BLaER1 treated with 17β-estradiol and CSF1 and Interleukin-3, amounts not matched to agents 10 nM and 100 nM (cell line): ENCODE measurements at regions not wholly inside any gene's neighbourhood (a gene's known extent, or its start where the extent isn't known, plus 50 kb on each side); places are given as distances from the start of the nearest gene placed in this dataset.
"Not testable (repeated sequence)": the region's sequence is repeated elsewhere in the genome, so short reads cannot be mapped to it uniquely, and the experiment has no call there.

Experiments
- H3K27ac ChIP-seq, 11 experiments: shearing (Covaris generic); formaldehyde crosslinking; 2 replicates each; pipeline ENCODE4 v1.8.1; 2022
- H3K27me3 ChIP-seq, 11 experiments: shearing (Covaris generic); formaldehyde crosslinking; 2 replicates each; pipeline ENCODE4 v1.8.1; 2022
- H3K36me3 ChIP-seq, 11 experiments: shearing (Covaris generic); formaldehyde crosslinking; 2 replicates each; pipeline ENCODE4 v1.8.1; 2022
- H3K4me1 ChIP-seq, 10 experiments: shearing (Covaris generic); formaldehyde crosslinking; 2 replicates each; pipeline ENCODE4 v1.8.1; 2022
- H3K4me2 ChIP-seq, 11 experiments: shearing (Covaris generic); formaldehyde crosslinking; 2 replicates each; pipeline ENCODE4 v1.8.1; 2022
- H3K4me3 ChIP-seq, 10 experiments: shearing (Covaris generic); formaldehyde crosslinking; 2 replicates each; pipeline ENCODE4 v1.8.1; 2022
- H3K9ac ChIP-seq, 11 experiments: shearing (Covaris generic); formaldehyde crosslinking; 2 replicates each; pipeline ENCODE4 v1.8.1; 2022
- H3K9me3 ChIP-seq, 11 experiments: shearing (Covaris generic); formaldehyde crosslinking; replicated peaks in 1 of 11; 2 replicates each; pipeline ENCODE4 v1.8.1; 2022
- H4K20me1 ChIP-seq, 11 experiments: shearing (Covaris generic); formaldehyde crosslinking; 2 replicates each; pipeline ENCODE4 v1.8.1; 2022
- Cebpa-rat ChIP-seq, 11 experiments: shearing (Covaris generic); IDR thresholded peaks; 2 replicates each; pipeline ENCODE4 v1.8.1; 2022

GRCh38 chr7:131649879-131650278 is 93.5 kb upstream of the PODXL start:
- Histone ChIP-seq H3K9ac (no peak overlapping the region), H3K9me3 (no peaks in the 10 kb centered on the region), H3K4me3 (no peak overlapping the region), H3K4me2 (no peak overlapping the region), H4K20me1 (no peaks in the 10 kb centered on the region; a peak in 1 of 22 replicates), H3K4me1 (peaks cover 0 to 7% (median 0%) of the 10 kb centered on the region in 10 experiments; a peak in 3 of 20 replicates), H3K36me3 (no peaks in the 10 kb centered on the region), H3K27me3 (no peaks in the 10 kb centered on the region), H3K27ac (no peak overlapping the region)
- no peak for TF ChIP-seq Cebpa-rat (IDR thresholded peaks at IDR 0.05)

GRCh38 chr7:131649003-131649541 is 92.6 kb upstream of the PODXL start:
- no peaks in the 10 kb centered on the region for H3K9me3 ChIP-seq
- H3K4me3 ChIP-seq, result no peak overlapping the region
- no peak for TF ChIP-seq Cebpa-rat (IDR thresholded peaks at IDR 0.05)
- H3K4me1 ChIP-seq, result peaks cover 0 to 7% (median 0%) of the 10 kb centered on the region in 10 experiments; a peak in 3 of 20 replicates
- H4K20me1 ChIP-seq, result no peaks in the 10 kb centered on the region
- H3K27ac ChIP-seq, result no peak overlapping the region
- H3K4me2 ChIP-seq, result no peak overlapping the region
- no peak overlapping the region for H3K9ac ChIP-seq
- no peaks in the 10 kb centered on the region for H3K36me3 ChIP-seq
- no peaks in the 10 kb centered on the region for H3K27me3 ChIP-seq

- no peaks in the 10 kb centered on the region for H4K20me1 ChIP-seq
- no peaks in the 10 kb centered on the region for H3K27me3 ChIP-seq
- peaks cover 0 to 7% (median 0%) of the 10 kb centered on the region in 10 experiments; a peak in 3 of 20 replicates for H3K4me1 ChIP-seq
- no peak overlapping the region for H3K27ac ChIP-seq
- H3K4me3 ChIP-seq, result no peak overlapping the region
- no peak overlapping the region for H3K4me2 ChIP-seq
- no peaks in the 10 kb centered on the region for H3K36me3 ChIP-seq
- TF ChIP-seq Cebpa-rat (IDR thresholded peaks at IDR 0.05), result no peak
- no peak overlapping the region for H3K9ac ChIP-seq
- no peaks in the 10 kb centered on the region for H3K9me3 ChIP-seq
Observed at GRCh38 chr7:131648491-131648890, 92.1 kb upstream of the PODXL start.

GRCh38 chr7:131646203-131646602 is 89.8 kb upstream of the PODXL start:
- TF ChIP-seq Cebpa-rat (IDR thresholded peaks at IDR 0.05), result no peak
- Histone ChIP-seq H4K20me1 (no peaks in the 10 kb centered on the region), H3K36me3 (no peaks in the 10 kb centered on the region), H3K4me3 (no peak overlapping the region), H3K27ac (no peak overlapping the region), H3K9me3 (no peaks in the 10 kb centered on the region), H3K4me2 (no peak overlapping the region), H3K4me1 (peaks cover 0 to 7% (median 0%) of the 10 kb centered on the region in 10 experiments; a peak in 3 of 20 replicates), H3K27me3 (no peaks in the 10 kb centered on the region), H3K9ac (no peak overlapping the region)

- no peaks in the 10 kb centered on the region for H3K36me3 ChIP-seq
- no peaks in the 10 kb centered on the region for H3K9me3 ChIP-seq
- H3K4me3 ChIP-seq, result no peak overlapping the region
- no peak for TF ChIP-seq Cebpa-rat (IDR thresholded peaks at IDR 0.05)
- no peak overlapping the region for H3K9ac ChIP-seq
- H3K27ac ChIP-seq, result no peak overlapping the region
- H3K4me2 ChIP-seq, result no peak overlapping the region
- H4K20me1 ChIP-seq, result no peaks in the 10 kb centered on the region
- no peaks in the 10 kb centered on the region for H3K27me3 ChIP-seq
- H3K4me1 ChIP-seq, result no peaks in the 10 kb centered on the region
Observed at GRCh38 chr7:131642429-131642828, 86.0 kb upstream of the PODXL start.

- Histone ChIP-seq H3K27ac (no peak overlapping the region), H3K4me1 (no peaks in the 10 kb centered on the region), H4K20me1 (no peaks in the 10 kb centered on the region), H3K9me3 (no peaks in the 10 kb centered on the region), H3K27me3 (no peaks in the 10 kb centered on the region), H3K36me3 (no peaks in the 10 kb centered on the region), H3K9ac (no peak overlapping the region), H3K4me2 (no peak overlapping the region), H3K4me3 (no peak overlapping the region)
- TF ChIP-seq Cebpa-rat (IDR thresholded peaks at IDR 0.05), result no peak
Observed at GRCh38 chr7:131640686-131641085, 84.3 kb upstream of the PODXL start.

GRCh38 chr7:131638641-131639430 is 82.4 kb upstream of the PODXL start:
- Histone ChIP-seq H3K9me3 (no peaks in the 10 kb centered on the region; a peak in 1 of 22 replicates), H3K27ac (no peak overlapping the region), H3K9ac (no peak overlapping the region), H3K4me3 (no peak overlapping the region), H3K4me2 (no peak overlapping the region), H3K27me3 (no peaks in the 10 kb centered on the region), H3K36me3 (no peaks in the 10 kb centered on the region), H3K4me1 (peaks cover 0 to 3% (median 0%) of the 10 kb centered on the region in 10 experiments; a peak in 7 of 20 replicates), H4K20me1 (no peaks in the 10 kb centered on the region)
- no peak for TF ChIP-seq Cebpa-rat (IDR thresholded peaks at IDR 0.05)

GRCh38 chr7:131637859-131638258 is 81.4 kb upstream of the PODXL start:
- Histone ChIP-seq H3K9ac (no peak overlapping the region), H3K4me2 (no peak overlapping the region), H3K27me3 (no peaks in the 10 kb centered on the region), H3K4me3 (no peak overlapping the region), H4K20me1 (no peaks in the 10 kb centered on the region), H3K36me3 (no peaks in the 10 kb centered on the region), H3K4me1 (peaks cover 0 to 12% (median 3%) of the 10 kb centered on the region in 10 experiments; a peak in 8 of 20 replicates), H3K27ac (no peak overlapping the region), H3K9me3 (no peaks in the 10 kb centered on the region; a peak in 1 of 22 replicates)
- TF ChIP-seq Cebpa-rat (IDR thresholded peaks at IDR 0.05), result no peak

- Histone ChIP-seq H3K4me3 (no peak overlapping the region), H3K9ac (no peak overlapping the region), H4K20me1 (no peaks in the 10 kb centered on the region), H3K9me3 (no peaks in the 10 kb centered on the region; a peak in 1 of 22 replicates), H3K36me3 (no peaks in the 10 kb centered on the region), H3K4me1 (peaks cover 0 to 13% (median 3%) of the 10 kb centered on the region in 10 experiments; a peak in 8 of 20 replicates), H3K4me2 (no peak overlapping the region), H3K27ac (no peak overlapping the region), H3K27me3 (no peaks in the 10 kb centered on the region)
- TF ChIP-seq Cebpa-rat (IDR thresholded peaks at IDR 0.05), result no peak
Observed at GRCh38 chr7:131636092-131636491, 79.7 kb upstream of the PODXL start.

- not testable (repeated sequence) for H3K4me3 ChIP-seq, H3K27me3 ChIP-seq, H3K9ac ChIP-seq, H3K4me2 ChIP-seq, H3K27ac ChIP-seq, H3K36me3 ChIP-seq, H3K9me3 ChIP-seq, H4K20me1 ChIP-seq
- peaks cover 0 to 13% (median 3%) of the 10 kb centered on the region in 10 experiments; a peak in 8 of 20 replicates for H3K4me1 ChIP-seq
Observed at GRCh38 chr7:131634197-131634596, 77.8 kb upstream of the PODXL start.
